Loucy (cell line): ENCODE measurements at regions not wholly inside any gene's neighbourhood (a gene's known extent, or its start where the extent isn't known, plus 50 kb on each side); places are given as distances from the start of the nearest gene placed in this dataset.

Source experiments
- CTCF ChIP-seq: fragments of 200-600 bp; sonication (generic); conservative IDR thresholded peaks from 2 replicates; pipeline ENCODE4 v1.5.1; 2014; ENCODE audit warnings: mild to moderate bottlenecking, antibody characterized with exemption, low read length
- EZH2phosphoT487 ChIP-seq: fragments of 200-600 bp; IDR thresholded peaks from 2 replicates; pipeline ENCODE4 v1.6.1; 2018; ENCODE audit warnings: antibody characterized with exemption, mild to moderate bottlenecking, moderate library complexity, borderline replicate concordance

GRCh38 chr16:26993511-26993910, 73.2 kb upstream of the C16orf82 start:
- TF ChIP-seq CTCF, result no peak
- TF ChIP-seq EZH2phosphoT487, result no peak
